Neuronal stem cell (in vitro differentiated cells): ENCODE measurements at regions not wholly inside any gene's neighbourhood (a gene's known extent, or its start where the extent isn't known, plus 50 kb on each side); places are given as distances from the start of the nearest gene placed in this dataset.

ENCODE experiments used
- DNase-seq: peaks from one replicate; pipeline ENCODE4 v3.0.0-alpha.2; 2013; ENCODE audit warnings: low spot score
- H2AFZ ChIP-seq: one replicate; pipeline ENCODE4 v1.6.1; 2013; ENCODE audit warnings: mild to moderate bottlenecking, low read length, inconsistent platforms
- H2AK5ac ChIP-seq: 2 replicates; pipeline ENCODE4 v1.6.1; 2013; ENCODE audit warnings: low read depth, mild to moderate bottlenecking, inconsistent platforms, low read length, moderate library complexity, mixed read lengths
- H2BK120ac ChIP-seq: 2 replicates; pipeline ENCODE4 v1.6.1; 2013; ENCODE audit warnings: low read depth, mild to moderate bottlenecking, inconsistent platforms, low read length, moderate library complexity, mixed read lengths
- H2BK12ac ChIP-seq: one replicate; pipeline ENCODE4 v1.6.1; 2013; ENCODE audit warnings: low read length, inconsistent platforms
- H2BK15ac ChIP-seq: 2 replicates; pipeline ENCODE4 v1.6.1; 2013; ENCODE audit warnings: mild to moderate bottlenecking, low read length, inconsistent platforms, mixed read lengths
- H2BK5ac ChIP-seq: one replicate; pipeline ENCODE4 v1.6.1; 2013; ENCODE audit warnings: inconsistent platforms, mild to moderate bottlenecking, low read length, moderate library complexity
- H3K14ac ChIP-seq: one replicate; pipeline ENCODE4 v1.6.1; 2013; ENCODE audit warnings: low read length, inconsistent platforms
- H3K18ac ChIP-seq: 2 replicates; pipeline ENCODE4 v1.6.1; 2013; ENCODE audit warnings: low read length, inconsistent platforms
- H3K23ac ChIP-seq: 2 replicates; pipeline ENCODE4 v1.6.1; 2013; ENCODE audit warnings: low read depth, mild to moderate bottlenecking, mixed read lengths, low read length, inconsistent platforms; ENCODE audit not compliant: poor library complexity
- H3K27ac ChIP-seq: replicated peaks from 3 replicates; pipeline ENCODE4 v1.5.1; 2013; ENCODE audit warnings: low read length, inconsistent platforms
- H3K27me3 ChIP-seq, 3 experiments: 2 replicates each; pipeline ENCODE4 v1.6.1; 2013; ENCODE audit warnings: low read length in 3 of 3, mild to moderate bottlenecking in 2 of 3, inconsistent platforms in 1 of 3, low read depth in 1 of 3, mixed read lengths in 1 of 3, moderate library complexity in 1 of 3; ENCODE audit not compliant: control insufficient read depth in 3 of 3, insufficient read depth in 3 of 3
- H3K36me3 ChIP-seq, 2 donors: replicated peaks in 1 of 2; 2 replicates each; pipeline ENCODE4 v1.6.1; 2013; ENCODE audit warnings: low read length in 2 of 2; ENCODE audit not compliant: control insufficient read depth in 2 of 2, insufficient read depth in 2 of 2
- H3K4ac ChIP-seq: 2 replicates; pipeline ENCODE4 v1.6.1; 2013; ENCODE audit warnings: inconsistent platforms, mild to moderate bottlenecking, low read length, moderate library complexity
- H3K4me1 ChIP-seq, 2 donors: 1 replicate in 1 of 2; 2 replicates in 1 of 2; pipeline ENCODE4 v1.6.1; 2013; ENCODE audit warnings: low read length in 2 of 2, low read depth in 1 of 2; ENCODE audit not compliant: control insufficient read depth in 2 of 2, insufficient read depth in 1 of 2
- H3K4me2 ChIP-seq: one replicate; pipeline ENCODE4 v1.6.1; 2013; ENCODE audit warnings: mild to moderate bottlenecking, low read length, inconsistent platforms; ENCODE audit not compliant: insufficient read depth, poor library complexity, severe bottlenecking
- H3K4me3 ChIP-seq, 2 donors: 2 replicates each; pipeline ENCODE4 v1.5.1; 2013; ENCODE audit warnings: low read length in 2 of 2, mild to moderate bottlenecking in 2 of 2, inconsistent platforms in 1 of 2, moderate library complexity in 1 of 2
- H3K79me1 ChIP-seq: one replicate; pipeline ENCODE4 v1.6.1; 2013; ENCODE audit warnings: low read depth, mild to moderate bottlenecking, inconsistent platforms, low read length, moderate library complexity
- H3K9ac ChIP-seq: one replicate; pipeline ENCODE4 v1.6.1; 2013; ENCODE audit warnings: mild to moderate bottlenecking, low read depth, low read length, inconsistent platforms; ENCODE audit not compliant: poor library complexity
- H3K9me3 ChIP-seq, 2 donors: replicated peaks in 1 of 2; 2 replicates each; pipeline versions ENCODE3 to v1.6.1; 2013; ENCODE audit warnings: low read length in 2 of 2, mild to moderate bottlenecking in 2 of 2, inconsistent platforms in 1 of 2, low read depth in 1 of 2, mixed read lengths in 1 of 2, moderate library complexity in 1 of 2; ENCODE audit not compliant: control insufficient read depth in 2 of 2, insufficient read depth in 1 of 2
- H4K8ac ChIP-seq: one replicate; pipeline ENCODE4 v1.6.1; 2013; ENCODE audit warnings: low read depth, mild to moderate bottlenecking, inconsistent platforms, low read length, moderate library complexity
- H4K91ac ChIP-seq: one replicate; pipeline ENCODE4 v1.6.1; 2013; ENCODE audit warnings: low read length, low read depth, mild to moderate bottlenecking, inconsistent platforms; ENCODE audit not compliant: poor library complexity
- WGBS, 2 donors: extraction: QIAGEN DNeasy Blood & Tissue Kit; methylation state at CpG; one replicate each; pipeline ENCODE4 v1.1.7; 2013; ENCODE audit warnings: missing lambda C conversion rate in 2 of 2, mixed read lengths in 1 of 2; ENCODE audit not compliant: insufficient read length in 2 of 2, insufficient replicate concordance in 1 of 2; ENCODE audit errors: extremely low coverage in 2 of 2; 5-methylcytosine and 5-hydroxymethylcytosine counted together

- no peak for DNase-seq
These were observed 591.5 kb downstream of the METTL15 start for GRCh38 chr11:28699701-28700100.

GRCh38 chr11:28697920-28698827, 590.0 kb downstream of the METTL15 start:
- Histone ChIP-seq H3K4me2 (no peak overlapping the region), H3K27me3 (no peaks in the 10 kb centered on the region), H2BK5ac (no peak overlapping the region), H3K36me3 (no peaks in the 10 kb centered on the region), H2BK15ac (no peak overlapping the region), H2BK12ac (no peak overlapping the region), H3K27ac (no peak overlapping the region), H2AK5ac (no peak overlapping the region), H3K9ac (no peak overlapping the region), H3K18ac (no peak overlapping the region), H2AFZ (no peak overlapping the region), H3K4ac (no peak overlapping the region), H3K4me3 (no peak overlapping the region), H2BK120ac (no peak overlapping the region), H3K9me3 (no peaks in the 10 kb centered on the region), H4K91ac (no peak overlapping the region), H3K23ac (no peak overlapping the region), H4K8ac (no peak overlapping the region), H3K4me1 (peaks cover 0 to 2% of the 10 kb centered on the region in 2 donors), H3K14ac (no peak overlapping the region), H3K79me1 (no peaks in the 10 kb centered on the region)
- peak; percentile 81 for DNase-seq
- no CpG with 5 or more reads among the region's 5 CpGs for WGBS, 2 donors

More at GRCh38 chr11:28699701-28700100, 591.5 kb downstream of the METTL15 start:
- Histone ChIP-seq H2AK5ac (no peak overlapping the region), H3K9ac (no peak overlapping the region), H3K14ac (no peak overlapping the region), H4K91ac (no peak overlapping the region), H2AFZ (no peak overlapping the region), H3K18ac (no peak overlapping the region), H3K9me3 (no peaks in the 10 kb centered on the region), H3K4me3 (no peak overlapping the region), H3K27ac (no peak overlapping the region), H2BK15ac (no peak overlapping the region), H3K4ac (no peak overlapping the region), H3K27me3 (no peaks in the 10 kb centered on the region), H2BK12ac (no peak overlapping the region), H2BK120ac (no peak overlapping the region), H3K36me3 (no peaks in the 10 kb centered on the region), H3K23ac (no peak overlapping the region), H3K79me1 (no peaks in the 10 kb centered on the region), H4K8ac (no peak overlapping the region), H3K4me1 (peaks cover 0 to 2% of the 10 kb centered on the region in 2 donors), H3K4me2 (no peak overlapping the region), H2BK5ac (no peak overlapping the region)

GRCh38 chr11:28696591-28696990, 588.4 kb downstream of the METTL15 start:
- Histone ChIP-seq H3K36me3 (no peaks in the 10 kb centered on the region), H3K4ac (no peak overlapping the region), H3K9ac (no peak overlapping the region), H2BK120ac (no peak overlapping the region), H4K8ac (no peak overlapping the region), H4K91ac (no peak overlapping the region), H3K4me3 (no peak overlapping the region), H3K18ac (no peak overlapping the region), H2AK5ac (no peak overlapping the region), H2BK5ac (no peak overlapping the region), H3K4me1 (peaks cover 0 to 2% of the 10 kb centered on the region in 2 donors), H3K4me2 (no peak overlapping the region), H3K79me1 (no peaks in the 10 kb centered on the region), H3K14ac (no peak overlapping the region), H2AFZ (no peak overlapping the region), H2BK15ac (no peak overlapping the region), H3K9me3 (no peaks in the 10 kb centered on the region), H2BK12ac (no peak overlapping the region), H3K27ac (no peak overlapping the region), H3K27me3 (no peaks in the 10 kb centered on the region), H3K23ac (no peak overlapping the region)
- DNase-seq: no peak
- WGBS, 2 donors: no CpG with 5 or more reads among the region's 1 CpG

GRCh38 chr11:28690746-28691145, 582.6 kb downstream of the METTL15 start:
- Histone ChIP-seq H3K36me3 (no peaks in the 10 kb centered on the region), H2BK120ac (no peak overlapping the region), H2BK15ac (no peak overlapping the region), H3K4me1 (no peaks in the 10 kb centered on the region), H3K4me3 (no peak overlapping the region), H4K8ac (no peak overlapping the region), H2BK5ac (no peak overlapping the region), H3K9me3 (no peaks in the 10 kb centered on the region), H3K14ac (no peak overlapping the region), H3K4me2 (no peak overlapping the region), H3K4ac (no peak overlapping the region), H2AK5ac (no peak overlapping the region), H3K9ac (no peak overlapping the region), H4K91ac (no peak overlapping the region), H3K27me3 (no peaks in the 10 kb centered on the region), H2AFZ (no peak overlapping the region), H3K27ac (no peak overlapping the region), H2BK12ac (no peak overlapping the region), H3K23ac (no peak overlapping the region), H3K79me1 (no peaks in the 10 kb centered on the region), H3K18ac (no peak overlapping the region)
- no peak for DNase-seq
- no CpG with 5 or more reads among the region's 2 CpGs for WGBS, 2 donors
